Spleen (tissue), 7 donors: ENCODE measurements at regions not wholly inside any gene's neighbourhood (a gene's known extent, or its start where the extent isn't known, plus 50 kb on each side); places are given as distances from the start of the nearest gene placed in this dataset.

Experiments
- POLR2A ChIP-seq, 3 donors: fragments of 450-650 bp; IDR thresholded peaks; one replicate each; pipeline ENCODE4 v1.5.1; 2017; ENCODE audit warnings: antibody characterized with exemption in 3 of 3, mild to moderate bottlenecking in 1 of 3
- TF ChIP-seq, protein P1 (sequence below), 11 experiments: fragments of 200-600 bp in 7 of 11; fragments of 450-650 bp in 4 of 11; sonication (generic) in 4 of 11; IDR thresholded peaks in 8 of 11; conservative IDR thresholded peaks in 3 of 11; 1 replicate in 7 of 11; 2 replicates in 4 of 11; pipeline versions ENCODE4 v1.4.0 to v1.8.0; 2016 to 2021; ENCODE audit warnings: antibody characterized with exemption in 11 of 11, inconsistent platforms in 4 of 11, mild to moderate bottlenecking in 1 of 11
- donor health status: DM: no; HTN: no; CAD: no; lungs with moderate emphysema.
- donor health status: DM: no; HTN: no; CAD: no.
- donor health status: DM: no; HTN: no; CAD: no.

DNA sequence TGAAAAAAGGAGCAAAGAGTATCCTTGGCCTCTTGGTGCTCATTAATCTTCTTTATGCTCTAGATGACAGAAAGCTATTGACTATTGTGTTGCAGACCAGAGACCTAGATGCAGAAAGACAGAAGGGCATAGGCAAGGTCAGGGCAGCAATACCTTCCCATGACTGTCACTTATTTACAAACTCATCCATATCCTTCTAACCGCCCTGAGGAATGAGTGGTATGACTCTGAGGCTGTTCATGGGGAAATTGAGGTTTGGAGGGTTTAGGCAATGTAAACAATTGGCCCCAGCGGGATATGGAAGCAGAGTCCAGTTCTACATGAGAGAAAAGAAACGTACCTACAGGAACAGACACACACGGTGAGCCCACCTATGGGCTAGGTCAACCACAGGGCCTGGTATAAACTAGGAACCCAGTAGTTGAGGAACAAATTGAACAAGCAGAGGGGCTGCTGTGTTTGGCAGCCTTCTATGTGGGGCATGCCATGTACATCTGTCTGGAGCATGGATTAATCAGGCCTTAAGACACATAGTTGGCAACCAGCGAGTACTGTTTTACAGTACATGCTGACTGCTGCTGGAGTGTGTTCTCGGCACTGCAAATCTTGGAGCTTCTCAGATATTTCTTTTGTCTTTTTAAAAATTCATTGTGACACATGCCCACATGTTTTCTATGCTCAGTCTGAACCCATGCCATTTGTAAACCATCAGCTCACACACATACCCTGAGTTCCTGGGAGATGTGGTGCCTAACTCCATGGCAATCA lies 159.7 kb upstream of the NTF3 start:
- TF ChIP-seq, protein P1, sequence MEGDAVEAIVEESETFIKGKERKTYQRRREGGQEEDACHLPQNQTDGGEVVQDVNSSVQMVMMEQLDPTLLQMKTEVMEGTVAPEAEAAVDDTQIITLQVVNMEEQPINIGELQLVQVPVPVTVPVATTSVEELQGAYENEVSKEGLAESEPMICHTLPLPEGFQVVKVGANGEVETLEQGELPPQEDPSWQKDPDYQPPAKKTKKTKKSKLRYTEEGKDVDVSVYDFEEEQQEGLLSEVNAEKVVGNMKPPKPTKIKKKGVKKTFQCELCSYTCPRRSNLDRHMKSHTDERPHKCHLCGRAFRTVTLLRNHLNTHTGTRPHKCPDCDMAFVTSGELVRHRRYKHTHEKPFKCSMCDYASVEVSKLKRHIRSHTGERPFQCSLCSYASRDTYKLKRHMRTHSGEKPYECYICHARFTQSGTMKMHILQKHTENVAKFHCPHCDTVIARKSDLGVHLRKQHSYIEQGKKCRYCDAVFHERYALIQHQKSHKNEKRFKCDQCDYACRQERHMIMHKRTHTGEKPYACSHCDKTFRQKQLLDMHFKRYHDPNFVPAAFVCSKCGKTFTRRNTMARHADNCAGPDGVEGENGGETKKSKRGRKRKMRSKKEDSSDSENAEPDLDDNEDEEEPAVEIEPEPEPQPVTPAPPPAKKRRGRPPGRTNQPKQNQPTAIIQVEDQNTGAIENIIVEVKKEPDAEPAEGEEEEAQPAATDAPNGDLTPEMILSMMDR (IDR thresholded peaks at IDR 0.05 in 8 of 11, conservative IDR thresholded peaks at IDR 0.05 in 3 of 11): no peak
- TF ChIP-seq POLR2A (IDR thresholded peaks at IDR 0.05): no peak
